Stomach smooth muscle (tissue), 2 donors: ENCODE measurements at regions not wholly inside any gene's neighbourhood (a gene's known extent, or its start where the extent isn't known, plus 50 kb on each side); places are given as distances from the start of the nearest gene placed in this dataset.
A peak's percentile ranks its signal among the peaks of the same experiment; 100 is the strongest.

Source experiments
- H3K27ac ChIP-seq: one replicate; pipeline ENCODE4 v1.7.0; 2013; ENCODE audit warnings: mild to moderate bottlenecking, low read length, inconsistent platforms
- H3K27me3 ChIP-seq, 2 donors: one replicate each; pipeline ENCODE4 v1.7.0; 2013; ENCODE audit warnings: low read length in 2 of 2; ENCODE audit not compliant: insufficient read depth in 2 of 2, control insufficient read depth in 1 of 2
- H3K36me3 ChIP-seq, 2 donors: one replicate each; pipeline ENCODE4 v1.7.0; 2013; ENCODE audit warnings: low read length in 2 of 2; ENCODE audit not compliant: control insufficient read depth in 2 of 2, insufficient read depth in 2 of 2
- H3K4me1 ChIP-seq: one replicate; pipeline ENCODE4 v1.7.0; 2013; ENCODE audit warnings: low read length; ENCODE audit not compliant: control insufficient read depth, insufficient read depth
- H3K4me3 ChIP-seq, 2 donors: one replicate each; pipeline ENCODE4 v1.7.0; 2013; ENCODE audit warnings: low read length in 2 of 2
- H3K9ac ChIP-seq, 2 donors: one replicate each; pipeline ENCODE4 v1.7.0; 2013; ENCODE audit warnings: low read length in 2 of 2, mild to moderate bottlenecking in 1 of 2
- H3K9me3 ChIP-seq, 2 donors: one replicate each; pipeline ENCODE4 v1.7.0; 2013; ENCODE audit warnings: low read length in 2 of 2; ENCODE audit not compliant: control insufficient read depth in 2 of 2
- donor health status: healthy.
- donor health status: Pancreatic carcinoma.

DNA sequence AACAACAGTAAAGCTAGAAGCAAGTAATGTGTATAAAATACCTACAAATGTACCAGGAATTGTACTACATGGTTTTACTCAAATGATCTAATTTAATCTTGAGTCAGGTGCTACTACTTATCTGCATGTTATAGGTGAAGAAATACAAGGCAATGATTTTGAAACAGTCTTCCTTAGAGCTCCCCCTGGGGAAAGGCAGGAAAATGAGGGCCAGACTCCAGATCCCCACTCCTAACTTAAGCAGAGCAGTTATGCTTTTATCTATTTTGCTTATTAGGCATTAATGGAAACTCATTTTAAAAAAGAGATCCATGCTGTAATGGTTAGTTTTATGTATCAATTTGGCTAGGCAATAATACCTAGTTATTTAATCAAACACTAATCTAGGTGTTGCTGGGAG is 109.3 kb upstream of the CPSF6 start:
- no peaks in the 10 kb centered on the region for H3K4me1 ChIP-seq
- no peaks in the 10 kb centered on the region for H3K27me3 ChIP-seq
- no peaks in the 10 kb centered on the region for H3K36me3 ChIP-seq
- no peak overlapping the region for H3K4me3 ChIP-seq
- H3K9me3 ChIP-seq, result no peaks in the 10 kb centered on the region
- H3K9ac ChIP-seq, result no peak overlapping the region
- no peak overlapping the region for H3K27ac ChIP-seq

GRCh38 chr12:69131077-69131476 is 108.3 kb upstream of the CPSF6 start:
- H3K27ac ChIP-seq, result no peak overlapping the region
- no peaks in the 10 kb centered on the region for H3K27me3 ChIP-seq
- no peaks in the 10 kb centered on the region for H3K9me3 ChIP-seq
- H3K36me3 ChIP-seq, result no peaks in the 10 kb centered on the region
- H3K9ac ChIP-seq, result no peak overlapping the region
- H3K4me3 ChIP-seq, result no peak overlapping the region
- no peaks in the 10 kb centered on the region for H3K4me1 ChIP-seq

DNA sequence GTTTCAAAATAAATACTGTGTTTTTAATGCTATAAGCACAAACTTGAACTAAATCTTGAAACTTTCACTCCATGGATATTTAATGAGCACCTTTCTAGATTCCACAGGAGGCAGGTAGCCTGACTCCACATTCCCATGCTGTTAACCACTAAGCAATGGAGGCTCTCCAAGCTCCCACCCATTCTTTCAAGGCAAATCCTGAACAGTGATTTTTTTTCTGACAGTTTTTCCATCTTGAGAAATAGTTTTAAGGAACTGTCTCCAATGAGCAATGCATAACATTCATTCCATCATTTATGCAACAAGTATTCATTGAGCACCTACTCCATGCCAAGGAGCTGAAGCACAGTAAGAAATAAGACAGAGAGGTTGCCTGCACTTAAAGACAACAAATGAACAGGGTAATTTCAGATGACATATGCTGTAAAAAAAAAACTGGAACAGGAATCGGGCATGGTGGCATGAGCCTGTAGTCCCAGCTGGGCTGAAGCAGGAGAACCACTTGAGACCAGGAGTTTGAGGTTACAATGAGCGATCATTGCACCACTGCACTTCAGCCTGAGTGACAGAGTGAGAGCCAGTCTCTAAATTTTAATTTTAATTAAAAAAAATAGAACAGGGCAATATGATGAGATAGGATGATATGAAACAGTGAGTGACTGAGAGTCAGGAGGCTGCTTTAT is 102.3 kb upstream of the CPSF6 start:
- H3K9me3 ChIP-seq, result peaks cover 2 to 4% of the 10 kb centered on the region in 2 donors
- no peaks in the 10 kb centered on the region for H3K4me1 ChIP-seq
- H3K36me3 ChIP-seq, result no peaks in the 10 kb centered on the region
- no peak overlapping the region for H3K27ac ChIP-seq
- no peak overlapping the region for H3K4me3 ChIP-seq
- H3K27me3 ChIP-seq, result no peaks in the 10 kb centered on the region
- H3K9ac ChIP-seq, result no peak overlapping the region

DNA sequence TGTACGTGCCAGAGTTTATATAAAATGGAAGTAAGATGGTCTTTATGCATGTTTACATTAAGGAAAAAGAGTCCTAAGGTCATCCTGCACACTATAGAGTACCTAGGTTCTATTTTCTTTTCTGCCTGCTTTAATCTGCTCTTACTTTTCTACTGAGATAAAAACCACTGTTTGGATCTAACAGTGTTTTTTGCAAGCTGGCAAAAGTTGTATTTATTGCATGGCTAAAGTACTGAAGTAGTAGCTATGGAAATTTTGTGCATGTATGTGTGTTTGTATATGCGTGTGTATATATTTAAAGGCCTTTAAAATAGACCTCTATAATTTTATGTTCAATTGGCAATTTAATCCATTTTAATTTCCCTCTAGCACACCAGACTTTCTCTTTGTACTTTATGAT is 98.3 kb upstream of the CPSF6 start:
- Histone ChIP-seq H3K9me3 (peaks cover 2 to 4% of the 10 kb centered on the region in 2 donors), H3K27ac (no peak overlapping the region), H3K4me3 (no peak overlapping the region)

DNA sequence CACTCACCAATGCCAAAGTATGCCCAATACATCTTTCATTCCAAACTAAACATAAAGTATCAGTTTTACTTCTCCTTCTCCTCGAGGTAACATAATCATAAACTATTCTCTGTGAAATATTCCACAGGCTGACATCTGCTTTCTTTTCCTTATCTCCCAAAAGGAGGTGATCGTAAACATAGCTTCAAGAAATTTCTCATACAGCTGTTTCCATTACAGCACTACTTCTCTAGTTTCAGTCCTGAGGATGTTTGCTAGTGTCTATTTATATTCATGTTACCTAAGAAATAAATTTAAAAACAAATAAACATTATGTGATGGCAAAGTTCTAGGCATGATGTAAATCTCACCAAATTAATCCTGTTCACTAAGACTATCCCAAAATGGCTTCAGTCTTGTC is 90.1 kb upstream of the CPSF6 start:
- Histone ChIP-seq H3K4me3 (no peak overlapping the region), H3K9ac (no peak overlapping the region), H3K4me1 (no peaks in the 10 kb centered on the region), H3K36me3 (no peaks in the 10 kb centered on the region), H3K27me3 (no peaks in the 10 kb centered on the region), H3K27ac (no peak overlapping the region), H3K9me3 (no peaks in the 10 kb centered on the region)

More for the DNA sequence above, 98.3 kb upstream of the CPSF6 start:
- H3K27me3 ChIP-seq, result no peaks in the 10 kb centered on the region
- H3K36me3 ChIP-seq, result no peaks in the 10 kb centered on the region
- no peak overlapping the region for H3K9ac ChIP-seq
- H3K4me1 ChIP-seq, result no peaks in the 10 kb centered on the region

GRCh38 chr12:69150083-69150795 is 89.1 kb upstream of the CPSF6 start:
- no peaks in the 10 kb centered on the region for H3K27me3 ChIP-seq
- H3K36me3 ChIP-seq, result no peaks in the 10 kb centered on the region
- no peak overlapping the region for H3K27ac ChIP-seq
- no peak overlapping the region for H3K4me3 ChIP-seq
- H3K9ac ChIP-seq, result no peak overlapping the region
- H3K4me1 ChIP-seq, result no peaks in the 10 kb centered on the region
- H3K9me3 ChIP-seq, result no peaks in the 10 kb centered on the region

DNA sequence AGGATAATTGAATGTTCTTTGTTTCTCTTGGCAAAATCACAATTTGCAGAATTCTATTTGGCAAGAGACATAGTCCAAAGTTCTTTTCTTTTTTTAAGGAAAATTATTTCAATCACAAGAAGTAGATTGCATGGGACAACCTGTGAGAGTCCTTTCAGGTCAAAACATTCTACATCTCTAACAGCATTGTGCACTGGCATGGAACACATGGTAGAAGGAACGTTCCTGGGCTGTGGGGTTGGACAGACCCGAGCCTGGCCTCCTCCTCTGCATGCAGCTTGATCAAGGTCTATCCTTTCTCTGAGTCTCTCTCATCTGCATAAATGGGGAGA is 88.6 kb upstream of the CPSF6 start:
- Histone ChIP-seq H3K9me3 (no peaks in the 10 kb centered on the region), H3K4me1 (no peaks in the 10 kb centered on the region), H3K4me3 (no peak overlapping the region), H3K36me3 (no peaks in the 10 kb centered on the region), H3K27me3 (no peaks in the 10 kb centered on the region), H3K27ac (no peak overlapping the region), H3K9ac (no peak overlapping the region)

DNA sequence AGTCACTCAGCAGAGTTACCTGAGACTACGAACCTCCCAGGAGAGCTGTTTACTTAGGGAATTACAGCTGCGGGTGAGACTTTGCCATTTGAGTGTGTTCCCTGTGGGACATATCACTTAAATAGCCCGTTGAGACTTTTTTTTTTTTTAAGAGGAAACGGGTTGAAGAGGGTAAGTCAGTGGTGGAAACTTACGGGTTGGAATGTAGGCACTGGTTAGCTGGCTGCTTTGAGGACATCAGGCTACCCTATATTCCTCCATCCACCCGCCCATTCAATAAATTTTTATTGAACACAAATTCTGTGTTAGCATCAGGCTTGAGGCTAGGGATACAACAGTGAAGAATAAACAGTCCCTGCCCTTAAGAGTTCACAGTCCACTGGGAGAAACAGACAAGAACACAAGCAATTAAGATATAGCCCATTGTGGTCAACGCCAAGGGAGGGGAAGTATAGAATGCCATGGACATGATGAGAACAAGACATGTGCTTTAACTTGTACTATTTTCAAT is 88.1 kb upstream of the CPSF6 start:
- H3K27ac ChIP-seq, result no peak overlapping the region
- H3K9ac ChIP-seq, result no peak overlapping the region
- no peak overlapping the region for H3K4me3 ChIP-seq
- no peaks in the 10 kb centered on the region for H3K9me3 ChIP-seq
- H3K36me3 ChIP-seq, result no peaks in the 10 kb centered on the region
- H3K4me1 ChIP-seq, result no peaks in the 10 kb centered on the region
- no peaks in the 10 kb centered on the region for H3K27me3 ChIP-seq

DNA sequence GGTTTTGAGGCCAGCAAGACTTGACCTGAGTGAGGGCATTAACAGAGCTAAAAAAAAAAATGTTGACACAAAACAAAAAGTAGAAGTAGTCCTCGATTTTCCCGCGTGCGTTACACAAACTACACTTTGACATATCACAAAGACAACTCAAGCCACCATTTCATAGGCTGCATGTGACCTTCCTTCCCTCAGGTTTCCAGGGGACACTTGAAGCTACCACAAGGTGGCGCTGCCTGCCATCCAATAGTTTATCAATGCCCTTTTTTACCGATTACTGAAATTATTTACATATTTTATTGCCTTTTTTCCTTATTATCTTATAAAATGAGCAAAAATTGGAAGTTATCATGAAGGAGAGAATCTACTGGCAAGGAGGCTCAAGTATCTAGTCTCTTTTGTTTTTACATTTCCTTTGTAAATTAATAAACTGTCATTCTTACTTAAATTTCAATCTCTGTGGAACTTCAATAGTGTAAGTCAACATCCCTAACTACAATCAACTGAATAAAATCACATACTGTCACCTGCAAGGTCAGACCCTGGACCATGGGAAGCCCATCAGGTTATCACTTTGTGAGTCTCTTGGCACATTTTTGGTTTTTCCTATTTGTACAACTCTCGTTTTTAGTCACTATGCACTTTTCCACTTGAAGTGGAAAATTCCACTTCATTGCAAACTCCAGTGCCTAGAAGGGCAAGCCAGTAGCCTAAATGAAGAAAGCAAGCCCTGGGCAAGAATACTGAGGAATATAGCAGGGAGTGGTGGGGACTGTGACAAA is 84.6 kb upstream of the CPSF6 start:
- no peaks in the 10 kb centered on the region for H3K27me3 ChIP-seq
- H3K4me3 ChIP-seq, result no peak overlapping the region
- no peaks in the 10 kb centered on the region for H3K9me3 ChIP-seq
- H3K4me1 ChIP-seq, result peaks cover 4% of the 10 kb centered on the region
- H3K36me3 ChIP-seq, result no peaks in the 10 kb centered on the region
- no peak overlapping the region for H3K27ac ChIP-seq
- H3K9ac ChIP-seq, result no peak overlapping the region

DNA sequence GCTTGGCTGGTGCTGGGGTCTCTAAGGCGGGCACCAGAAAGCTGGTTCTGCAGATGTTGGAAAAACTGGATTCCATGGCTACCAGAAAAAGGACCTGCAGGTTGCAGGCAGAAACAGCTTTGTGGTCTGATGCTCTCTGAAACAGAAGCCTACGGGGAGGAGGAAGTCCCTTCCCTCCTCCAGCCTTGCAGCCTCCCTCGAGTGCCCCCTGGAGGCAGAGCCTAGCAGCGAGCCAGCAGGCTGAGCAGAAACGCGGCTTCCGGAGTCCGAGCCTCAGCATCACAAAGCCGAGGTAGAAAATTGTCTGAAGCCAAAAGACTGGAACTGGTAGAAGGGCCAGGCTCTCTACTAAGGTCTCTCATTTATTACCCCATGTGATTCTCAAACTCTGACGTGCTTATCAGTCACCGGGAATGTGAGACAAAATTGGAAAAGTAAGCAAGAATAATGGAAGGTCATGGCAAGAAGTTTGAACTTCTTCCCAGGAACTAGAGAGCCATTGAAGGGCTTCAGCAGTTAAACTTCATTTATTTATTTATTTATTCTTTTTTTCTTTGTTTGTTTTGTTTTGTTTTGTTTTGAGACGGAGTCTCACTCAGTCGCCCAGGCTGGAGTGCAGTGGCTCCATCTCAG is 82.2 kb upstream of the CPSF6 start:
- no peak overlapping the region for H3K27ac ChIP-seq
- H3K36me3 ChIP-seq, result no peaks in the 10 kb centered on the region
- no peaks in the 10 kb centered on the region for H3K27me3 ChIP-seq
- peak overlapping the region in 1 of 2 donors; percentile 35 for H3K4me3 ChIP-seq
- no peaks in the 10 kb centered on the region for H3K9me3 ChIP-seq
- H3K9ac ChIP-seq, result no peak overlapping the region
- H3K4me1 ChIP-seq, result peaks cover 4% of the 10 kb centered on the region
